Fibroblast of villous mesenchyme (primary cell): ENCODE measurements at regions not wholly inside any gene's neighbourhood (a gene's known extent, or its start where the extent isn't known, plus 50 kb on each side); places are given as distances from the start of the nearest gene placed in this dataset.
A peak's percentile ranks its signal among the peaks of the same experiment; 100 is the strongest.

Experiments used
- DNase-seq: peaks from one replicate; pipeline ENCODE4 v3.0.0-alpha.2; 2010; ENCODE audit warnings: low read depth
- H3K4me3 ChIP-seq: 2 replicates; pipeline ENCODE4 v1.5.1; 2011; ENCODE audit warnings: low read depth, mild to moderate bottlenecking, low read length
- TF ChIP-seq, protein P1 (sequence below): IDR thresholded peaks from 2 replicates; pipeline ENCODE4 v1.5.1; 2012; ENCODE audit warnings: low read depth, mild to moderate bottlenecking, low read length; ENCODE audit not compliant: insufficient read depth

DNA sequence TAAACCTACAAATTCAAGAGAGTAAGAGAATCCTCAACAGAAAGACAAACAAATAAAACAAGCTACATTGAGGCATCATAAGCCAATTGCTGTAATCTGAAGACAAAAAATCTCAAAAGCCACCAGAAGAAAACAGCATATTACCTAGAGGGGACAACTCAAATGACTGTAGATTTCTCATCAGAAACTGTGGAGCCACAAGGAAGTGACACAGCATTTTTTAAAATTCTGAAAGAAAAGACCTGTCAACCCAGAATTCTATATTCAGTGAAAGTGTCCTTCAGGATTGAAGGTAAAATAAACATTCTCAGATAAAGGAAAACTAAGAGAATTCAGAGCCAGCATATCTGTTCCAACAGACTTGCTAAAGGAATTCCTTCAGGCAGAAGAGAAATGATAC is 147.8 kb upstream of the DHRS4 start:
- H3K4me3 ChIP-seq, result no peak overlapping the region
- TF ChIP-seq, protein P1, sequence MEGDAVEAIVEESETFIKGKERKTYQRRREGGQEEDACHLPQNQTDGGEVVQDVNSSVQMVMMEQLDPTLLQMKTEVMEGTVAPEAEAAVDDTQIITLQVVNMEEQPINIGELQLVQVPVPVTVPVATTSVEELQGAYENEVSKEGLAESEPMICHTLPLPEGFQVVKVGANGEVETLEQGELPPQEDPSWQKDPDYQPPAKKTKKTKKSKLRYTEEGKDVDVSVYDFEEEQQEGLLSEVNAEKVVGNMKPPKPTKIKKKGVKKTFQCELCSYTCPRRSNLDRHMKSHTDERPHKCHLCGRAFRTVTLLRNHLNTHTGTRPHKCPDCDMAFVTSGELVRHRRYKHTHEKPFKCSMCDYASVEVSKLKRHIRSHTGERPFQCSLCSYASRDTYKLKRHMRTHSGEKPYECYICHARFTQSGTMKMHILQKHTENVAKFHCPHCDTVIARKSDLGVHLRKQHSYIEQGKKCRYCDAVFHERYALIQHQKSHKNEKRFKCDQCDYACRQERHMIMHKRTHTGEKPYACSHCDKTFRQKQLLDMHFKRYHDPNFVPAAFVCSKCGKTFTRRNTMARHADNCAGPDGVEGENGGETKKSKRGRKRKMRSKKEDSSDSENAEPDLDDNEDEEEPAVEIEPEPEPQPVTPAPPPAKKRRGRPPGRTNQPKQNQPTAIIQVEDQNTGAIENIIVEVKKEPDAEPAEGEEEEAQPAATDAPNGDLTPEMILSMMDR, result no peak
- no peak for DNase-seq

DNA sequence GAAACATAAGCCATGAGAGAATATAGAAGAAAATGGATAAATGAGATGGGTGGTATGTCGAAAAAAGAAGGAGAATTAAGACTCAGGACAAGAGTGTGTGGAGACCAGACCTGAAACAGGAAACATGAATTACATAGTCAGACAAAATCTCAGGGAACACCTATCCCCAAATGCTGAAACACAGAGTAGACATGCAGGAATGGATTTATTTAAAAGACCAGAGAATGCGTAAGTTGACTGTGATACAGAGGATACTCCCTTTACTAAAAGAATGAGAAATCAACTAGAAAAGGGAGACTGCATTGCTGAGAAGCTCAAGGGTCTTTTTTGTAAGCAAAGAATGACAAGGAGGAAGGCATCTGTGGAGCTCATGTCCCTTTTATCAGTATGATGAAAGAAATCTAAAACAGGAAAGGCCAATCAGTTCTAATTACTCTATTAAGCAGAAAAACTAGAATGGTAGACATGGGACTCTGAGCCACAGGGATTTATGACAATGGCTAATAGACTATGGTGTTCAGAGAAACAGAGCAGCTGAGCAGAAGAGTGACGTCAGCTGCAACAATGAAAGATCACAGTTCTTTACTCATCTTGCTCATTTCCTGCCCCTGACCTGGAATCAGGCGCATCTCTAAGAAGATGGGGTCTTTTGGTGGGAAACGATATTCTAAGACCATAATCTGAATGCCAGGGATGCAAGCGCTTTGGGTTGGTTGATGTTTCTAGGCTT is 138.9 kb upstream of the DHRS4 start:
- TF ChIP-seq, protein P1, result no peak
- no peak for DNase-seq
- no peak overlapping the region for H3K4me3 ChIP-seq

DNA sequence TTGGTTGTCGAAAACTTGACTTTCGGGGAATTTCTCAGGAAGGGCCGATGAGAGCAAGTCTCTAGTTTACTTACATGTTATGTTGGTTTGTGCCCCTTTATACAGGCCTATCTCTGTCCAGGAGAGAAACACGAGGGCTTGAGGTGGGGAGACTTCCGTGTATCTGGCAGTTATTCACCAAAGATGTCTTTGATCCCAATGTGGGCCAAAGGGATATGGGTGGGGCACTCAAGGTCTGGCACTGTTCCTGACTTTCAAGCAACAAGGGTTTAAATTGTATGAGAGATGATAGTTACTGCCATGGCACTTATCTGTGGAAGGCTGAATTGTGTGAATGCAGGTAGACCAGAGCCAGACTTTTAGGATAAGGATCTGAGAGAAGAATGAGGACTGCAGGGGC is 137.2 kb upstream of the DHRS4 start:
- no peak for DNase-seq
- TF ChIP-seq, protein P1, result no peak
- H3K4me3 ChIP-seq, result no peak overlapping the region

DNA sequence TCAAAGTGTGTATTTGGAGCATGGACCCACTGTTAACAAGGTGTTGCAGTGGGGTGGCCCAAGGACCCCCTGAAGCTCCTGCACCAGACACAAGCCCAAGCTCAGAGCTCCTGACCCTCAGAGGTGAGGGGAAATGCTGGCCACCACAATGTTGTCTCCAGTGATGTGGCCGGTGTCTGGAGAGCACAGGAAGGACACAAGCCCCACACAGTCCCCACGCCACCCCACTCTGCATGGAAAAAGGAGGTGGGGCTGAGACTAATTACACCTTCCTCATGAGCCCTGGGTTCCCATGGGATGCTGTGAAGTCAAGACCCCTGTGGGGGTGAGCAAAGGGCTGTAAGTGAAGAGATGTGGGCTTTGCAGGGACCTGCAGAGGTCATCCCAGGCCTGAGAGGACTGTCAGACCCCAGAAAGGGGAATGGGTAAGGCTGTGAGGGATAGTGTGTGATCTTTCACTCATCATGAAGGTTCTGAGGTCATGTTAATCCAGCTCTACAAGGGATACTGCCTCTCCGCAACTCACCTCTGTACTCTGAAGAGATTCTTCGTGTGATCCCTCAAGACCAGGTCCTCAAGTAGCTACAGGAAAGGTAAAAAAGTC is 136.3 kb upstream of the DHRS4 start:
- TF ChIP-seq, protein P1, result no peak
- H3K4me3 ChIP-seq, result no peak overlapping the region
- DNase-seq, result no peak

DNA sequence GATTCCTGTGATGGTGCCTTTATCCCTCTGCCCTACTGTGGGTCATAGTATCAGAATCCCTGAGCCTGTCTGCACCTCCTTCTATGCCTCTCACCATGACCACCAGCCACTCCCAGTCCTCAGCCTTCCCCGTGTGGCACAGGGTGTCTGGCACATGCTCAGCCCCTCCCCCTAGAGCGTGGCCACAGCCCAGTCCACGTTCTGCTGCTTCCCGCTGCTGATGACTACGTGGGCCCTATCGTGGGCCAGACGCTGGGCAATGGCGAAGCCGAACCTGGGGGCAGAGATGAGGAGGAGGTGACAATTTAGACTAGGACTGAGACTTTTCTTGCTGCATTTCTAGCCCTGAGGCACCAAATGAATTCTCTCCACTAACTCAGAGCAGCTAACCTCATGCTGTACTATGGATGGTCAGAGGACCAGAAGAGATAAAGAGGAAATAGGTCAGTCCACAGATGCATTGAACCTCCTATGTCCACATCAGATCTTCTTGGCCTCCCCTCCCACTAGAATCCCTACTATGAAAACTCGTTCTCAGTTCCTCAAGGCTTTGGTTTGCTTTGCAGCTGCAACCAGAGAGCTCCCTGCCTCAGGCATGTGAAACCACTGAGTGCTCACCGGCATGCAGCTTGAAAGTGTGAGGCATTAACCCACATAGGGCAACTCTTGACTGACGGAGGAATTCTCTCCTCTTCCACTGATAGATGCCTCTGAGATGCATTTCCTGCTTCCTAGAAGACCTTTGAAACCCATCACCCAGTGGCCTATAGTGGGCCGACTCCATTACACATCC is 126.3 kb upstream of the DHRS4 start:
- DNase-seq, result no peak

DNA sequence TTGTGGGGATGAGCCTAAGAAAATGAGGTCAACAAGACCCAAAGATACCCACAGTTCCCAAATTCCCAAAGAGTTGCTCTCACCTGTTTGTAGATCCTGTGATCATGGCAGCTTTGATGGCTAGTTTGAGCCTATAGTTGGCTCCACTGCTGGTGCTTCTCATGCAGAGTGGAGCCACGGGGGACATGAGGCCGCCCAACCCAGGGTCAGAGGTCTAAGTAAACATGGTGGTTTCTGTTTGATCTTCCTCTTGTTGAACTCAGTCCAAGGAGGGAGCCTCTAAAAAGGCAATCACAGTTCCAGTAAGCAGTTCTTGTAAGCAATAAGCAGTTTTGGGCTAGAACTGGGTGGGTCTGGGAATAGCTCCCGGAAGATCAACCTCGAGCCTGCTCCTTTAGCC is 125.6 kb upstream of the DHRS4 start:
- no peak overlapping the region for H3K4me3 ChIP-seq
- peak; percentile 30 for DNase-seq
- TF ChIP-seq, protein P1, result no peak

More for the DNA sequence above, 126.3 kb upstream of the DHRS4 start:
- no peak overlapping the region for H3K4me3 ChIP-seq
- TF ChIP-seq, protein P1, result no peak
